ENCODE measurements at regions not wholly inside any gene's neighbourhood (a gene's known extent, or its start where the extent isn't known, plus 50 kb on each side); places are given as distances from the start of the nearest gene placed in this dataset.
"Not testable (repeated sequence)": the region's sequence is repeated elsewhere in the genome, so short reads cannot be mapped to it uniquely, and the experiment has no call there.

DNA sequence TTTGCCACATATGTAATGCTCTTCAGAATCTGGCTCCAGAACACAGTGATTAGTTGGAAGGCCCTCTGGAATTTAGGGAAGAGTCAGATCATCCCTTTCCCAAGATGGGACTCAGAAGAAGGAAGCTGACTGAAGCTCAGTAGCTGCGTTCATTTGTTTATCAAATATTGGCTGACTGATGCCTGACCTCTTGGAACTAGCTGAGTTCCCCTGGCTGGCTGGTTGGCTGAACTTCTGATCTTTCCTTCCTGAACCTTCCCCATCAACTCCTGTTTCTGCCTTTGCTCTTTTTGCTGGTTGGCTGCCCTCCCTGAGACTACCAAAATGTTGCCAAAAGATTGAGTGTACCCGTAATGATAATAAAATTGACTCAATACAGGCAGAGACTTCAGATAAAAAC is 866.5 kb upstream of the INTU start:
- TF ChIP-seq CTCF (IDR thresholded peaks at IDR 0.05), result no peak
- Histone ChIP-seq H3K4me3 (no peak overlapping the region), H3K27ac (no peak overlapping the region), H3K36me3 (no peaks in the 10 kb centered on the region), H3K9me3 (no peaks in the 10 kb centered on the region), H3K4me1 (peaks cover 0 to 9% (median 0%) of the 10 kb centered on the region in 4 donors), H3K27me3 (no peaks in the 10 kb centered on the region)
- no peak for DNase-seq
- intact Hi-C loops (cut with DNase I; ENCODE audit: low total_unique reads), result no loop called here

DNA sequence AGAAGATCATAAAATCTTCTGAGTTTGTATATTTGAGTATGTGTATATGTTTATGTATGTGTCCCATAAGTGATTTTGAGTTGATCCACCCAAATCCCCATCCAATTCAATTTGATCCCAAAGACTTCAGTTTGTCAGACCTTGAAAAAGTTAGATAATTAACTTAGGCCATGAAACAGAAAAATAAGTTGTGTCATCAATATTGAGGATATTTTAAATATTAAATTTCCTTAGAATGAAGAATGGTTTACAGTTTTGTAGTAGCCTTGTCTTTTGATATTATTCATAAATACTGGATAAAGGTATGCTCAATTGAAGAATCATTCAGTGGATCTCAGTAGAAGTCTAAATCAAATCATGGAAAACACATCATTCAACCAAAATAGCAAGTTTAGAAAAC is 864.4 kb upstream of the INTU start:
- H3K9me3 ChIP-seq, result no peaks in the 10 kb centered on the region
- H3K36me3 ChIP-seq, result no peaks in the 10 kb centered on the region
- DNase-seq, result no peak
- no peak overlapping the region for H3K4me3 ChIP-seq
- intact Hi-C loops (cut with DNase I; ENCODE audit: low total_unique reads), result no loop called here
- peaks cover 0 to 19% (median 2%) of the 10 kb centered on the region in 4 donors for H3K4me1 ChIP-seq
- H3K27me3 ChIP-seq, result no peaks in the 10 kb centered on the region
- no peak for TF ChIP-seq CTCF (IDR thresholded peaks at IDR 0.05)
- H3K27ac ChIP-seq, result no peak overlapping the region

DNA sequence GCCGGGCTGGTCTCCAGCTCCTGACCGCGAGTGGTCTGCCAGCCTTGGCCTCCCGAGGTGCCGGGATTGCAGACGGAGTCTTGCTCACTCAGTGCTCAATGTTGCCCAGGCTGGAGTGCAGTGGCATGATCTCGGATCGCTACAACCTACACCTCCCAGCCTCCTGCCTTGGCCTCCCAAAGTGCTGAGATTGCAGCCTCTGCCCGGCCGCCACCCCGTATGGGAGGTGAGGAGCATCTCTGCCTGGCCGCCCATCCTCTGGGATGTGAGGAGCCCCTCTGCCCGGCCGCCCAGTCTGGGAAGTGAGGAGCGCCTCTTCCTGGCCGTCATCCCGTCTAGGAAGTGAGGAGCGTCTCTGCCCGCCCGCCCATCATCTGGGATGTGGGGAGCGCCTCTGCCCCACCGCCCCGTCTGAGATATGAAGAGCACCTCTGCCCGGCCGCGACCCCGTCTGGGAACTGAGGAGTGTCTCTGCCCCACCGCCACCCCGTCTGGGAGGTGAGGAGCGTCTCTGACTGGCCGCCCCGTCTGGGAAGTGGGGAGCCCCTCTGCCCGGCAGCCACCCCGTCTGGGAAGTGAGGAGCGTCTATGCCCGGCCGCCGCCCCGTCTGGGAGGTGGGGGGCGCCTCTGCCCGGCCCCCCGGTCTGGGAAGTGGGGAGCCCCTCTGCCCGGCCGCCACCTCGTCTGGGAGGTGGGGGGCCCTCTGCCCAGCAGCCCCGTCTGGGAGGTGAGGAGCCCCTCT is 861.8 kb upstream of the INTU start:
- H3K27ac ChIP-seq; H3K4me3 ChIP-seq; H3K9me3 ChIP-seq; DNase-seq; intact Hi-C loops (cut with DNase I; ENCODE audit: low total_unique reads); H3K27me3 ChIP-seq; H3K36me3 ChIP-seq: not testable (repeated sequence)
- peaks cover 0 to 20% (median 3%) of the 10 kb centered on the region in 4 donors for H3K4me1 ChIP-seq

GRCh38 chr4:126771618-126772017 is 861.1 kb upstream of the INTU start:
- intact Hi-C loops (cut with DNase I; ENCODE audit: low total_unique reads); DNase-seq; H3K27me3 ChIP-seq; H3K36me3 ChIP-seq; H3K27ac ChIP-seq; H3K9me3 ChIP-seq; H3K4me3 ChIP-seq: not testable (repeated sequence)
- peaks cover 0 to 19% (median 3%) of the 10 kb centered on the region in 4 donors for H3K4me1 ChIP-seq

DNA sequence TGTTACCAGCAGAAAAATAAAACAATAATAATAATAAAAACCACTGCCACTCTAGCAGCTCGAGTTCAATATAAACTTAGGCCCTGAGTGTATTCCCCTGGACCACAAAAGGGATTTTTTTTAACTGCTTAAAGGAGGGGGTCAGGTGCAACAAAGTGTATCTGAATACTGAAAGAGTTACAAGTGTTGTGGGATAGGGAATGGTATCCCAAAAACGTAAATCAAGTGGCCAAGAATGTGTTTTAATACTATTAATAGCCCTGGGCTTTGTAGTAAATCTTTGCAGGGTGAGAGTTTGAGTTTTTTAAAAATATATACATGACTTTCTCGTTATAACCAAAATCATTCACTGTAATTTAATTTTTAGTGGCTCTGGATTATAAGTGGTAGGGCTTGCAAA is 860.1 kb upstream of the INTU start:
- H3K27ac ChIP-seq, result no peak overlapping the region
- H3K9me3 ChIP-seq, result no peaks in the 10 kb centered on the region
- H3K27me3 ChIP-seq, result no peaks in the 10 kb centered on the region
- intact Hi-C loops (cut with DNase I; ENCODE audit: low total_unique reads), result no loop called here
- H3K4me3 ChIP-seq, result no peak overlapping the region
- no peaks in the 10 kb centered on the region for H3K36me3 ChIP-seq
- no peak for DNase-seq
- no peak for TF ChIP-seq CTCF (IDR thresholded peaks at IDR 0.05)
- peaks cover 0 to 28% (median 3%) of the 10 kb centered on the region in 4 donors for H3K4me1 ChIP-seq

GRCh38 chr4:126775485-126776106 is 857.2 kb upstream of the INTU start:
- no peak for TF ChIP-seq CTCF (IDR thresholded peaks at IDR 0.05)
- intact Hi-C loops (cut with DNase I; ENCODE audit: low total_unique reads), result no loop called here
- Histone ChIP-seq H3K4me1 (peaks cover 0 to 41% (median 3%) of the 10 kb centered on the region in 4 donors), H3K9me3 (no peaks in the 10 kb centered on the region), H3K4me3 (no peak overlapping the region), H3K36me3 (no peaks in the 10 kb centered on the region), H3K27ac (no peak overlapping the region), H3K27me3 (no peaks in the 10 kb centered on the region)
- DNase-seq, result no peak
